HG03354 (cell line): ENCODE measurements at regions not wholly inside any gene's neighbourhood (a gene's known extent, or its start where the extent isn't known, plus 50 kb on each side); places are given as distances from the start of the nearest gene placed in this dataset.
"Not testable (repeated sequence)": the region's sequence is repeated elsewhere in the genome, so short reads cannot be mapped to it uniquely, and the experiment has no call there.

ENCODE experiments used
- ATAC-seq: cut with Tn5 transposase; IDR thresholded peaks from one replicate; pipeline ENCODE4 v1.9.1; 2021; ENCODE audit warnings: mild to moderate bottlenecking; ENCODE audit not compliant: unreplicated experiment, poor library complexity, severe bottlenecking

DNA sequence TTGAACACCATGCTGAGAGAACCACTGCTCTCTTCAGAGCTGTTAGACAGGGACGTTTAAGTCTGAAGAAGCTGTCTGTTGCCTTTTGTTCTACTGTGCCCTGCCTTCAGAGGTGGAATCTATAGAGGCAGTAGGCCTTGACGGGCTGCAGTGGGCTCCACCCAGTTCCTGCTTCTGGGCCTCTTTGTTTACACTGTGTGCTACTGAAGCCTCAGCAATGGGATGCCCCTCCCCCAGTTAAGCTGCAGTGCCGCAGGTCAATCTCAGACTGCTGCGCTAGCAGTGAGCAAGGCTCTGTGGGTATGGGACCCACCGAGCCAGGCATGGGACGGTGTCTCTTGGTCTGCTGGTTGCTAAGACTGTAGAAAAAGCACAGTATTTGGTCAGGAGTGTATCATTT is 162.3 kb upstream of the NXPH2 start:
- no peak for ATAC-seq

DNA sequence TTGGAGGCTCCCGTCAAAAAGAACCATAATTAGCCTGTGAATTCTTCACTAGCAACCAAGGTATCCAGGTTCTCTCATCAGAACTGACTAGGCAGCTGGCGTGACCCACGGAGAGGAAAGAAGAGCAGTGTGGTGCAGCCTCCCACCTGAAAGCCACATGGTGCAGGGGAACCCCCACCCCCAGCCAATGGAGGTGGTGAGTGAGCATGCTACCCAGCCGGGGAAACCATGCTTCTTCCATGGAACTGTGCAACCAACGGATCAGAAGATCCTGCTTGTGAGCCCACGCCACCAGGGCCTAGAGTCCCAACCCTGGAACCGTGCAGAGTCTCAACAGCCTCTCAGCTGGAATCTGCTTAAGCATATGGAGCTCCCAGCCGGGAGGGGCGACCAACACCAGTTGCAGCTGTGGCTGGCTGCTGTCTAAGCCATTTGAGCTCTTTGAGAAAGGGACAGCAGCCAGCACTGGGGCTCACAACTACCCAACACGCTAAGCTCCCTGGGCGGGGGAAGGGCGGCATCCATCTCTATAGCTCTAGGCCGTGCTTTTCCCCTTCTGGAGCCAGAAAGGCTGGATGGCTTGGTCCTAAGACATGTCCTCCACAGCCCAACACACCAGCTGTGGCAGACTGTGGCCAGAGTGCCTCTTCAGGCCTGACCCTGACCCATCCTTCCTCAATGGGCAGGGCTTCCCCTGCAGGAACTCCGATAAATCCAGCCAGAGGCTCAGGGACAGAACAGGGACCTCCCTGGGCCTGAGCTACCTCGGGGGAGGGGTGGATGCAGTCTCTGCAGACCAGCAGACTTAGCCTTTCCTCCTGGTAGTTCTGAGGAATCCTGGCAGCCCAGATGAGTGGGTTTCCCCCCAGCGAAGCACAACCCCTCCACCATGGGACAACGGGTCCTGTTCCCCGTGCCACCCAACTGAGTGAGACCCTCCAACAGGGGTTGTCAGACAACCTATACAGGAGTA is 151.4 kb upstream of the NXPH2 start:
- no peak for ATAC-seq

DNA sequence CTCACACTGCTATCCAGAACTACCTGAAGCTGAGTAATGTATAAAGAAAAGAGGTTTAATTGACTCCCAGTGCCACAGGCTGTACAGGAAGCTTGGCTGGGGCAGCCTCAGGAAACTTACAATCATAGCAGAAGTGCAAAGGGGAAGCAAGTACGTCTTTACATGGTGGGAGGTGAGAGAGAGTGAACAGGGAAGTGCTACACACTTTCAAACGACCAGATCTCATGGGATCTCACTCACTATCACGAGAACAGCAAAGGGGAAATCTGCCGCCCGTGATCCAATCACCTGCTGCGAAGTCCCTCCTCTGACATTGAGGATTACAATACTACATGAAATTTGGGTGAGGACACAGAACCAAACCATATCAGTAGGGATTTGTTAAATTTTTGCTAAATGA is 150.4 kb upstream of the NXPH2 start:
- ATAC-seq, result no peak

DNA sequence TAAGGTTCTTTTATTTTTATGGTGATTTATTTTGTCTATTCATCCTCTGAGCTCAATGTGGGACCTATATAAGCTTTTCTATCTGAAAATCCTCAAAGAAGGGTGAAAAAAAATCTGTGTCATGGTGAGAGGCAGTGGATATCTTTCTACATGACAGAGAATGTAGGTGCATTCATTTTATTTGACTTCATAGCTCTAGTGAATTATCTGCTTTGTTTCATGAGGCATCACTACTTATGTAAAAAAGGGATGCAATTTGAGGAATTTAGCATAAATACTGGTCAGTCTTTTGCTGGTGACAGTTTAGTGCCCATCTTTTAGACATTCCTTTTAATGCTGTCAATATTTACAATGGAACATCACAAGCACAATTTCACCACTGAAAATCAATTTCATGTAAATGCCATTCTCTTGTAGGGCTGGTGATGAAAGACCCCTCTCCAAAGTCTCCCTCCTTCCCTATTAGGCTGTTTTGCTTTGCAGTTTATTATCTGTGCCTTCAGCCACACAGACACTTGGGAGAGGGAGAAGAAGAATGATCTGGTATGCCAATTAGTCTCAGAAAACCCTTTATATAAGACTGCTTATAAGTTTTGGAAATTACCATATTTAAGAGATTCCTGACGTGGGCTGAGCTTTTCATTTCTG is 148.3 kb upstream of the NXPH2 start:
- ATAC-seq, result no peak

DNA sequence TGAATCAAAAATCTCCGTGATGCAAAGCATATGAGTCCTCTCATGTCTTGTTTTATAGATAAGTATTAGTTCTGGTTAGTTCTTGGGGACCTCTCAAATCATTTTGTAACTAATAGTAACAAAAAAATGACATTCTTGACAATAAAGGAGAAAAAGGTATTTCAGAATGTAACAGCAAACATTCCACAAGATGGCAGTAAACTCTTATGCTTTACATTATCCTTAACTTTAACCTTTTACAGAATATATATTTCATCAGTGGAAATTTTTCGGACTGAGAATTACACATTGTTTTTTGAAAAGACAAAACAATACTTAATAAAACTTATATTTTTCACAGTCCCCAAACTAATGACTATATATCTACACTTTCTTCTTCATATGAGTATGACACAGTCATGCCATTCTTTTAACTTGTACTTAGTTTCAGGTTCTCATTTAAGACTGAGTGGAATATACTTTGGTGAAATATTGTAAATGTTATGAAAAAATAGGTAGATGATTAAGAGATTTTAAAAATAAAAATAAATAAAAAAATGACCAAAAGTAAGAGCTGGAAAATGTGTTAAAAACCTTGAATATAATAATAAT is 142.9 kb upstream of the NXPH2 start:
- ATAC-seq, result no peak

DNA sequence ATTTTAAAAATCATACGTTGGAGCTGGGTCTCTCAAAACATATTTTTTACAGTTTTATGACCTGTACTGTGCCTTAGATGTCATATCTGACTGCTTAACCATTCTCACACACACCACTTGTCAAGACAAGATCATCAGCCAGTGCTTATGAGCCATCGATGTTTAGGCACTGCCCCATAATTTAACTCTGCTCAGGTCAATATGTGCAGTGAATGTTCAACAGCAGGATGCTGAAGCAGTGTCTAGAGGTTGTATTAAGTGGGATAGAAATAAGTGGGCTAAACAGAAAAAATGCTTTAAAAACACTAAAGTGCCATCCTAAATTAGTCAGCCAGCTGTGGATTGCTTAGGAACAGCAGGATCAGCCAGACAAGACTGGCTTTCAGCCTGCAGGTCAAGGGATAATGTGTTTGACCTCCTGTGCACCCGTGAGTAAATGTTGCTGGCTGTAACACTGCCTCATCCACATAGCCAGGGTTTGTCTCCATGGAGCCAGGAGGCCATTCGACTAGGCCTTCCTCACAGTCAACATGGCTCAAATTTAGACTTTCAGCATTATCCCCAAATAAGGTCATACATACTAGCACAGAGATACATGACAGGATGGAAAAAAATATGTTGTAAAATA is 139.0 kb upstream of the NXPH2 start:
- ATAC-seq, result no peak

DNA sequence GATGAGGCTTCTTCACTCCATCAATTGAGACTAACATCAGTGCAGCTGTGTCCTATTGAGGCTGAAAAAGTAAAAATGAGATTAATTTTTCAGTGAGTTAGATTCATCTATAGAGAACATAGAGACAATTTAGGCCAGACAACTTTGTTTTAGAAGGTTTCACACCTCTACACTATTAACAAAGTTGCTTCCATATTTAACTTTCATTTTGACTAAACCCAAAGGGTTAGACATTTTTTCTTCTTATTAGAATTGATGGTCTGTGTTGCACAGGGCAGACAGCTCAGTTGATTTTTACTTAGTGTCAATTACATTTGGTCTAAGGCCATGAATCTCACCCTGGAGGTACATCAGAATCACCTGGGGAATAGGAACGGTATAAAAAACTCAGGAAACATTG is 130.2 kb upstream of the NXPH2 start:
- no peak for ATAC-seq

DNA sequence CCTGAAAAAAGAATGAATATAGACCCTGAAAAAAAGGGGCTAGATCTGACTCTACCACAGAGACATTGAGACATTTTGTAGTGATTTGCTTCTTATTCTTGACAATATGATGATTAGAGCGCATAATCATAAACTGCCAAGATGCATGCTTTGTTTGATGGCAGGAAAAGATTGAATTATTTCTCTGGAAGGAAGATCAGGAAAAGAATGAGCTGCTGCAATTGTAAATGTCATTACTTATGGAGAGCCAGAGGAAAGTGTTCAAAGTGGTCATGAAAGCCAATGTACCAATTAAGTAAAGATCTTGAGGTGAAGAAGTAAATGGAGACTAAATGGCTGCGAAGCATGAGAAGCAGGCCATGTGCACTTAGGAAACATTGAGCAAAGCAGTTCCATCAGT is 126.4 kb upstream of the NXPH2 start:
- no peak for ATAC-seq

DNA sequence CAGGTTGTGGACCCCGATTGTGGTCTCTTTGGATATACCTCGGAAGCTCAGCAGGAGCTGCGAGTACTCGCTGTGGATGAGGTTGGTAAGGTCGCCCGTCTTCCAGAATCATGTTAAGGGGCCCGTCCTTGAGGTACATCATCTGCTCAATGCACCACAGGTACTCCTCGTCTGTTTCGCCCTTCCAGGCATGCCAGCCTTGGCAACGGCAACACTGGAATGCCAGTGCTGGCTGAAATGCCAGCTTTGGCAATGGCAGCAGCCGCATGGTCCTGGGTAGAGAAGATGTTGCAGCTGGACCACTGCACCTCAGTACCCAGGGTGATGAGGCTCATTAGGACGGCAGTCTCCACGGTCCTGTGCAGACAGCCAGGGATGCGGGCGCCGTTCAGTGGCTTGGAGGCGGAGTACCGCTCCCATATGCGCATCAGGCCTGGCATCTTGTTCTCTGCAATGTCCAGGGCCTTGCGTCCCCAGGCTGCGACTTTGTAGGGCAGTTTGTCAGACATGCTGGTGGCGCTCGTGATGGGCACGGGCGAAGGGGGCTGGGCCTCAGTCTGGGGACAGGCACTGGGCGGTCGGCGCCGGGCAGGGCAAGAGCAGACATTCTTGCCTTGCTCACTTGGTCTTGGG is 122.2 kb upstream of the NXPH2 start:
- no peak for ATAC-seq

DNA sequence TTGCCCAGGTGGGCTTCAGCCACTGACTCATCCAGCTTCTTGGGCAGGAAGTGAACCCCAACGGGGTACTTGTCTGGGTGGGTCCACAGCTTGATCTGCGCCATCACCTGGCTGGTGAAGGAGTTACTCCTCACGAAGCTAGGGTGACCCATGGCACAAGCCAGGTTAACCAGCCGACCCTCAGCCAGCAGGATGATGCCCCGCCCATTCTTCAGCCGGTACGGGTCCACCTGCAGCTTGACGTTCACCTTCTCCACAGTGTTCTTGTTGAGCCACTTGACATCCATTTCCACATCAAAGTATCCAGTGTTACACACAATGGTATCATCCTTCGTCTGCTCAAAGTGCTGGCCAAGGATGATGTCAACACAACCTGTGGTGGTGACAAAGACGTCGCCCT is 121.3 kb upstream of the NXPH2 start:
- ATAC-seq, result no peak

DNA sequence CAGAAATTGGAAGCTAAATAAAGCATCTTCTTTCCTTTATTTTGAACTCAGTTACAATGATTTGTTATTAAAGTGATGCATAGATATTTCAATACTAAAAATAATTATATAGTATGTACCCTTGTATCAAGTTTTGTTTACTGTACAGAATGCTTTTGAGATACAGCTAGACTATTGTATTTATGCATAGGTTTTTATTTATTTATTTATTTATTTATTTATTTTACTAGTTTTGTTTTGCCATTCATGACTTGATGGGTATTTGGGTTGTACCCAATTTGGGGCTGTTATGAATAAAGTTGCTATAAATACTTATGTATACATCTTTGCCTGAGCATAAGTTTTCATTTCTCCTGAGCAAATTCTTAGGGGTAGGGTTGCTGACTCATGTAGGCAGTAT is 118.7 kb upstream of the NXPH2 start:
- ATAC-seq, result no peak

DNA sequence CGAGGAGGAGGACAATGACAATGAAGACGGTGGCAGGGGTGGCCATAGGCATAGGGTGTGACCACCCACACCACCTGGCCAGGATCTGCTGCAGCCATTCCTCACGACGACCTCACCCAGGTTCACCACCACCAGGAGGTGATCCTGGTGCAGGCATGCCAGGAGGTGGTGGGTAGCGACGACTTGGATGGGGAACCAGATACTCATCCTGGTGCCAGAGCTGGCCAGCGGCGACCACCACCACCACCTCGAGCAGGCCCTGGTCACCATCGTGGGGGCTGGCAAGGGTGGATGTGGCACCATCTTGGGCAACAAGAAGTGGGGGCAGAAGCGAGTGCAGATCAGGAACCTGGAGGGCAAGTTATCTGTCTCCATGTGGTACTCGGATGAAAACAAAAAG is 117.1 kb upstream of the NXPH2 start:
- ATAC-seq, result no peak

DNA sequence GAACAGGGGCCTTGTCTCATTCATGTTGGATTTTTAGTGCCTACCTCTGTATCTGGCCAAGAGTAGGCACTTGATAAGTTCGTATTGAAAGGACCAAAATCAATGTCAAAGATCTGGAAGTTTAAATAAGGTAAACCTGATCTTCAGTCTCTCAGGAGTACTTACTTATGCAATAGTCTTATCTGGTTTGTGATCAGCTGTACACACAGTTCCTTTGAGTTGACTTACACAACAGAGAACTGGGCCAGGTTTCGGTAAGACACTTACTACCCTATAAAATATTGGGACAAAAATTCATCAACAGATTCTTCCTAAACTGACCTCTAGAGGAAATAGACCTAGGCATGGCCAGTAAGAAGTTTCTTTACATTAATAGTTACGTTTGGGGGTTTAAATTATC is 113.6 kb upstream of the NXPH2 start:
- no peak for ATAC-seq

DNA sequence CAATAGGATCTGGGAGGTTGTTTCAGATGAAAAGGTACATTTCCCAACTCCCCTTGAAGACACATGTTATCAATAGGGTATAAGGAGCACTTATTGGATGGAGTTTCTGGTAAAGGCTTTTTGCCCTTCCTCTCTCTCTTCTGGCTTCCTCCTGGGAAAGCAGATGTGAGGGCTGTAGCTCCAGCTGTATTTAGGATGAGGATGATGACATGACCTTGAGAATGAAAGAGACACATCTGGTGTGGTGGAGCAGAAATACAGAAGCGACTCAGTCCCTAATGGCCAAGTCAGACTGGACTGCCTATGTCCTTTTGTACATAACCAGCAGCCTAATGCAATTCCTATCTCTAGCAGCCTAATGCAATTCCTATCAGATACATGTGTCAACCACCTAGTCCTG is 100.9 kb upstream of the NXPH2 start:
- ATAC-seq, result no peak

DNA sequence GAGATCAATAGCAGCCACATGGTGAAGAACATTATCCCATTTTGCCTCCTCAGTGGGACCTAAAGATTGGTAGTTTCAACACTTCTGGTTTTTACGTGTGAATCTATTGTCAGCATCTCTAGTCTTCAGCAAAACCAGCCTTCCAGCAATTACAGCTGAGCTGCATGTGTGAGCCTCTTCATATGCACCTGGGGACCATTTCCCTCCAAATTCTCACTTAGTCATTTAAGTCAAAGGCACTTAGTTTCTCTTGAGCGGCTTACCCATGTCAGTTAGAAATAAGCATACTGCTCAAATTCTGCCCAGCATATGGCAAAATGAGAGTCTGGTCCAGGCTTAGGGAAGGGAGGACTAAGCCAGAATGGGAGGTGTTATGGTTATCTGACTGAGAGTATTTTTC is 99.7 kb upstream of the NXPH2 start:
- no peak for ATAC-seq

DNA sequence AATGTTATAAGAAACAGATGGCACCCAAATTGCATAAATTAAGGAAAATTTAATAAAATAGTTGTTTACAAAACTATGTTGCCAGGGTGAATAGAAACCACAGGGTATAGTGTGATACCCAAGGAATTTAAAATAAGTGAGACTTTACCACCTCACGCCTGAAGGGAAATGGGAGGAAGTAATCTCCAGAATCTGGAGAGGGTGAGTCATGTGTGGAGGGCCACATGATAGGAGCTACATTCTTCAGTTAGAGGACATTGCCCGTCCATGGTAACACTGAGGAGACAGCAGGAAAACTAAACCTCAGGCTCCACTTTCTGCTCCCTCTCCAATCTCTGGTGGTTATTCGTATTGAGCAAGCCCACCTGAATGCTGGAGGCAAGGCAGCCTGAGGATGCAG is 97.2 kb upstream of the NXPH2 start:
- no peak for ATAC-seq

DNA sequence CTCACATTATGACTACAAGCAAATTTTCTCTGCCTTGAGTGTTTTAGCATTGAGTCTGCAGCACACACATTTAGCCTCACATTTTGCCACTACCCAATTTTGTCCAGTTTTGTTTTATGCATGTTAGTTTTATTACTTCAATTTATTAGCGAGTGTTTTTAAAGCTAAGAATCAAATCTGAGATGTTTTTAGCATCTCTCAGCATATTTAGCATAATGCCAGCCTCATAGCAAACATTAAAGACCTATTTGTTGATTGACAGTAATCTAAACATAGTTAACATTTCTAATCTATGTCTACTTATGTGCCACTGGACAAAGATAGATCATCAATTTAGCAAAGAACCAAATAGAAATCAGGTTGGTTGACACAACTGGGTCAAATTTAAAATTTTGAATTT is 94.1 kb upstream of the NXPH2 start:
- no peak for ATAC-seq

DNA sequence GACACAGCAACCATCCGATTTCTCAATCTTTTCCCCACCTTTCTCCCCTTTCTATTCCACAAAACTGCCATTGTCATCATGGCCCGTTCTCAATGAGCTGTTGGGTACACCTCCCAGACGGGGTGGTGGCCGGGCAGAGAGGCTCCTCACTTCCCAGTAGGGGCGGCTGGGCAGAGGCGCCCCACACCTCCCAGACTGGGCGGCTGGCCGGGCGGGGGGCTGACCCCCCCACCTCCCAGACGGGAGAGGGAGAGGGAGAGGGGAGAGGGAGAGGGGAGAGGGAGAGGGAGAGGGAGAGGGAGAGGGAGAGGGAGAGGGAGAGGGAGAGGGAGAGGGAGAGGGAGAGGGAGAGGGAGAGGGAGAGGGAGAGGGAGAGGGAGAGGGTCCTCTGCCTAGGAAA is 91.9 kb upstream of the NXPH2 start:
- not testable (repeated sequence) for ATAC-seq

DNA sequence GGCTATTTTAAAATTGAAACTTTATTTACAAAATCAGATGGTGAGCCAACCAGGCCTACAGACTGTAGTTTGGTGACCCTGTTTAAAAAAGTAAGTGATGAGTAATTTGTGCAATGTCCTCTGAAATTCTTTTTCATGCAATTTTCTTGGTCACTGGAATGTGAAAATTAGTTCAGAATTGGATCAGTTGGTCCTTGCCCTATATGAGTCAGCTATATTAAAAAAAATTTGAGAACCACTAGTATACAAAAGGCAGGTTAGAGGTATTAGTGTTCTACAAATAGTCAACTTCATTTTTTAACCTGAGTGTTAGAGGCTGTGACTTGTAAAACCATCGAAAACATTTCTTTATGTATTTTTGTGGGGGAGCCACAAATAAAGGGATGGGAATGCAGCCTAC is 91.1 kb upstream of the NXPH2 start:
- ATAC-seq, result no peak

DNA sequence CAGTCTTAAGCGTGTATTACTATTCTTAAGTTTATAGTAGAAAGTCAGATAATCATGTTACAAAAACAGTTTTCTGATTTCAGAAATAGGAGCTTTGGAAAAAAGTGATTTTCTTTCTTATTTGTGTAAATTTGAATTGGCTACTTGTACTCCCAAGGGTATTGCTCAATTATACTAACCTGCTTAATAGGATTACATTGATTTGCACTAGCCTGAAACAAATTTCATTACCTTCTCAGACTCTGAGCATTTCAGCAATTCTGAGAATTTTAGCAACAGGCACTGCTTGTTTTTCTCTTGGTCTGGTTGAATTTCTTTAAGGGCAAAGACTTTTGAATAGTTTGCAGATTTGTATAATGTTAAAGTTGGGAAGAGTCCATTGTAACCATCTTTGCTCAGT is 87.2 kb upstream of the NXPH2 start:
- ATAC-seq, result no peak
